ENCODE measurements at regions not wholly inside any gene's neighbourhood (a gene's known extent, or its start where the extent isn't known, plus 50 kb on each side); places are given as distances from the start of the nearest gene placed in this dataset.

DNA sequence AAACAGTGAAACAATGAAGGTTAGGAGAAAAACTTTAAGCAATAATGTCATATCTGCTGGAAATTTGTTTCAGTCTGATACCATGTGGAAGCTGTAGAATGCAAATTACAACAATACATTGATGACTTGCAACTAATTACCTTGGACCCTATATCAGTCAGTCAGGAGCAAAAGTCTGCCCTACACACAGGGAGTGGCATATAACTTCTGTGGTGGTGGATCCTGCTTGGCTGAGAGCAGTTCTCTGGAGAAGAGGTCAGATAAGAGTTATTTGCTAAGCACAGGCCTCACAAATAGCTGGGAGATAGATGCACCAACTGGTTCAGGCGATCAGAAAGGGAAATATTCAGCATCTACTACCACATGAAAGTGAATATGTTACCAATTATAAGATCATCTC lies 1364.6 kb upstream of the EPHA6 start:
- no peaks in the 10 kb centered on the region for H3K4me1 ChIP-seq (ENCODE audit: control insufficient read depth in 1 of 2, insufficient read depth in 2 of 2, low read length in 2 of 2)
- no peaks in the 10 kb centered on the region for H3K36me3 ChIP-seq (ENCODE audit: control insufficient read depth in 1 of 2, insufficient read depth in 2 of 2, low read length in 2 of 2)
- no peak overlapping the region for H3K27ac ChIP-seq (ENCODE audit: low read length)
- H3K27me3 ChIP-seq (ENCODE audit: low read depth, low read length), result no peaks in the 10 kb centered on the region
- no peak overlapping the region for H3K4me3 ChIP-seq (ENCODE audit: low read depth in 1 of 2, low read length in 2 of 2)
- H3K9me3 ChIP-seq (ENCODE audit: control insufficient read depth in 1 of 2, low read length in 2 of 2), result no peaks in the 10 kb centered on the region

DNA sequence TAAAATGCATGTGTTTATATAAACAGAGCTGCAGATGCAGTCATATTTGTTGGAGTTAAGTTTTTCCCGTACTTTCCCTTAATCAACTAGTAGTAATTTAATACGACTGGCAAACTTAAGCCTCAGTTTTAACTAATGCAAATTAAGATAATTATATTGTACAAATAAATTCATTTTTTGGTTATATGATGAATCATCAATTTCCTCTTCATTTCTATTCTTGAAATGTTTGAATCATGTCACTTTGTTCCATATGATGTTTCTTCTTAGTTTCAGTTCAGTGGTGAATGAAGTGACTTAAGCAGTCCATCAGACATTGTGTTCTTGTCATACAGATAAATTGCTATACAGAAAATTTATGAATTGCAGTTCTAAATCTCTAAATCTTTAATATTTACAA lies 1361.2 kb upstream of the EPHA6 start:
- no peaks in the 10 kb centered on the region for H3K9me3 ChIP-seq (ENCODE audit: control insufficient read depth in 1 of 2, low read length in 2 of 2)
- no peaks in the 10 kb centered on the region for H3K4me1 ChIP-seq (ENCODE audit: control insufficient read depth in 1 of 2, insufficient read depth in 2 of 2, low read length in 2 of 2)
- H3K27me3 ChIP-seq (ENCODE audit: low read depth, low read length), result no peaks in the 10 kb centered on the region
- H3K36me3 ChIP-seq (ENCODE audit: control insufficient read depth in 1 of 2, insufficient read depth in 2 of 2, low read length in 2 of 2), result no peaks in the 10 kb centered on the region
- no peak overlapping the region for H3K4me3 ChIP-seq (ENCODE audit: low read depth in 1 of 2, low read length in 2 of 2)
- no peak overlapping the region for H3K27ac ChIP-seq (ENCODE audit: low read length)

DNA sequence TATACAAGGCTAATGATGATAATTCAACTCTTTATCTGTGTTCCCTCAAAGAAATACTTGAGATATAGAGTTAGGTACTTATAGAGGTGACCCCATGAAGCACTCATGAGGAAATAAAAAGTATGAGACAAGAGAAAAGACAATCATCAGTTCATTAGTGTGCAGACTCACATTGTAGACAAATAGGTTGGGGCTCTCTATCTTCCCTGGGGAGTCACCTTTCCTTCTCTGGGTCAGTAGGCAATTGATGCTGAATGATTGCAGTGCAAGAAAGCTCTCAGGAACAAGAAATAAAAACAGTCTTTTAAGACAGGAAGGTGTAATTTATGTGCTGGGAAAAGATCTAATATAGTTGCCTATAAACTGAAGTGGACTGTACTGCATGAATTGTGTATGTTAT lies 1357.6 kb upstream of the EPHA6 start:
- Histone ChIP-seq H3K36me3 (ENCODE audit: control insufficient read depth in 1 of 2, insufficient read depth in 2 of 2, low read length in 2 of 2) (no peaks in the 10 kb centered on the region), H3K9me3 (ENCODE audit: control insufficient read depth in 1 of 2, low read length in 2 of 2) (no peaks in the 10 kb centered on the region), H3K4me3 (ENCODE audit: low read depth in 1 of 2, low read length in 2 of 2) (no peak overlapping the region), H3K4me1 (ENCODE audit: control insufficient read depth in 1 of 2, insufficient read depth in 2 of 2, low read length in 2 of 2) (no peaks in the 10 kb centered on the region), H3K27ac (ENCODE audit: low read length) (no peak overlapping the region), H3K27me3 (ENCODE audit: low read depth, low read length) (no peaks in the 10 kb centered on the region)

DNA sequence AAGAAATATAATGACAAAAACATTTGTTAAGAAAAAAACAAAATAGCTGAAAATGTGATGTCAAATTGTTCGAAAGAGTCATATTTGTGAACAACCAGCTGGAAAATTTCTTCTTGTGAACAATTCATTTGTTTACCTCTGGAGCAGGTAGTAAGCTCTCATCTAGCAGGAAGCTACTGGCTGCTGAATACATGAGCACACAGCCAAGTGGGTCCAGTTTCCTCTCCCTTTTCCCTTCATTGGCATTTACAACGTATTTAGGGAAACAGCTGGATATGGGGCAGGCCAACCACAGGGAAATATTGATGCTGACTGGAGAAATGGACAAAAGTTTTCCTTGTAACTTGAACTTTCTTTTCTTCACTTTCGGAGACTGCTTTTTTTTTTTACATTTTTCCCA lies 1354.7 kb upstream of the EPHA6 start:
- H3K4me3 ChIP-seq (ENCODE audit: low read depth in 1 of 2, low read length in 2 of 2), result no peak overlapping the region
- H3K9me3 ChIP-seq (ENCODE audit: control insufficient read depth in 1 of 2, low read length in 2 of 2), result no peaks in the 10 kb centered on the region
- no peaks in the 10 kb centered on the region for H3K27me3 ChIP-seq (ENCODE audit: low read depth, low read length)
- H3K4me1 ChIP-seq (ENCODE audit: control insufficient read depth in 1 of 2, insufficient read depth in 2 of 2, low read length in 2 of 2), result no peaks in the 10 kb centered on the region
- no peak overlapping the region for H3K27ac ChIP-seq (ENCODE audit: low read length)
- H3K36me3 ChIP-seq (ENCODE audit: control insufficient read depth in 1 of 2, insufficient read depth in 2 of 2, low read length in 2 of 2), result no peaks in the 10 kb centered on the region

DNA sequence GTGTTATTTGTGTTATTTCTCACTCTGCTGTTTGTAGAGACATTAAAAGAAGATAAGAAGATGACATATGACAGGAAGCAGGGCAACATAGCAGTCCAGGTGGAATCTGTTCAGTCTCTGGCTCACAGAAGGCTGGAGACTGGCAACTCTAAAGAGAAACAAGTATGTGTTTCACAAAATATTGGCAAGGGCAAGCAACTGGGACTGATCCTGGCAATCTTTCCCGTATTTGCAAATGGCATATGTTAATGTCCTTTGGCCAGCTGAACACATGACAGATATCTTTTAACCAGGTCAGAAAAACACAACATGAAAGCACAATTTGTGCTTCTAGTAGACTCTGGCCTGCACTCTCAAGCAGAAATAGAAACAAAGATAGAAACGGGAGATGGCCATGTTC lies 1354.1 kb upstream of the EPHA6 start:
- H3K27me3 ChIP-seq (ENCODE audit: low read depth, low read length), result no peaks in the 10 kb centered on the region
- H3K9me3 ChIP-seq (ENCODE audit: control insufficient read depth in 1 of 2, low read length in 2 of 2), result no peaks in the 10 kb centered on the region
- no peak overlapping the region for H3K27ac ChIP-seq (ENCODE audit: low read length)
- no peaks in the 10 kb centered on the region for H3K4me1 ChIP-seq (ENCODE audit: control insufficient read depth in 1 of 2, insufficient read depth in 2 of 2, low read length in 2 of 2)
- no peaks in the 10 kb centered on the region for H3K36me3 ChIP-seq (ENCODE audit: control insufficient read depth in 1 of 2, insufficient read depth in 2 of 2, low read length in 2 of 2)
- H3K4me3 ChIP-seq (ENCODE audit: low read depth in 1 of 2, low read length in 2 of 2), result no peak overlapping the region

DNA sequence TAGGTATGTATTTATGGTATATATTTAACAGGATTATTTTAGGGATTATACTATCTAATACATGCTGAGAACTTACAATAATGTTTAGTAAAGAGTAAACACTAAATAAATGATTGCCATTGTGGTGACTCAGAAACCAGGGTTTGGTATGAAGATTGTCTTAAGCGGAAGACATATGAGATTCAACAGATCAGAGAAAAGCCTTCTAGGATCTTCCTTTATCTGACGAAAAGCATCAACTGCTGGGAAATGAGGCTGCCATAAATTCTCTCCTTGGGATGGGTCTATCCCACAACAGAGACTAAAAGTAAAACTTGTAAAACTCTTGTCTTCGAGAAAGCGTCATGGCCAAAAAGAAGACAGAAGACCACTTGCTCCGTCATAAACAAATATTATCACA lies 1352.2 kb upstream of the EPHA6 start:
- Histone ChIP-seq H3K36me3 (ENCODE audit: control insufficient read depth in 1 of 2, insufficient read depth in 2 of 2, low read length in 2 of 2) (no peaks in the 10 kb centered on the region), H3K4me1 (ENCODE audit: control insufficient read depth in 1 of 2, insufficient read depth in 2 of 2, low read length in 2 of 2) (no peaks in the 10 kb centered on the region), H3K27ac (ENCODE audit: low read length) (no peak overlapping the region), H3K27me3 (ENCODE audit: low read depth, low read length) (no peaks in the 10 kb centered on the region), H3K4me3 (ENCODE audit: low read depth in 1 of 2, low read length in 2 of 2) (no peak overlapping the region), H3K9me3 (ENCODE audit: control insufficient read depth in 1 of 2, low read length in 2 of 2) (no peaks in the 10 kb centered on the region)

DNA sequence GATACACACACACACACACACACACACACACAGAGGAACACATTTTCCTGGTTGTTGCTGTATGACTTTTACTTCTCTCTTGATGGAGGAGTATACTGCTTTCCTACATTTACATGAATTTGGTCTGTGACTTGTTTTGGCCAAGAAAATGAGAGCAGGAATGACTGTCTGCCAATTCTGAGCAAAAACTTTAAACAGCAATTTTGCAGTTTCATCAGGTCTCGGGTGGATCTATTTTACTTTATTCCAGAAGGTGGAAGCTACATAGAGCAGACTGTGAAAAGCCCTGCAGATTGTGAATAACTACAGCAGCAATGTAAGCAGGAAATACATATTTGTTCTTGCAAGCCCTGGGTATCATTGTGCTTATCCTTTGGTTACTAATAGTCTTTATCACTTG lies 1350.0 kb upstream of the EPHA6 start:
- Histone ChIP-seq H3K4me1 (ENCODE audit: control insufficient read depth in 1 of 2, insufficient read depth in 2 of 2, low read length in 2 of 2) (no peaks in the 10 kb centered on the region), H3K27me3 (ENCODE audit: low read depth, low read length) (no peaks in the 10 kb centered on the region), H3K9me3 (ENCODE audit: control insufficient read depth in 1 of 2, low read length in 2 of 2) (no peaks in the 10 kb centered on the region), H3K27ac (ENCODE audit: low read length) (no peak overlapping the region), H3K36me3 (ENCODE audit: control insufficient read depth in 1 of 2, insufficient read depth in 2 of 2, low read length in 2 of 2) (no peaks in the 10 kb centered on the region), H3K4me3 (ENCODE audit: low read depth in 1 of 2, low read length in 2 of 2) (no peak overlapping the region)

DNA sequence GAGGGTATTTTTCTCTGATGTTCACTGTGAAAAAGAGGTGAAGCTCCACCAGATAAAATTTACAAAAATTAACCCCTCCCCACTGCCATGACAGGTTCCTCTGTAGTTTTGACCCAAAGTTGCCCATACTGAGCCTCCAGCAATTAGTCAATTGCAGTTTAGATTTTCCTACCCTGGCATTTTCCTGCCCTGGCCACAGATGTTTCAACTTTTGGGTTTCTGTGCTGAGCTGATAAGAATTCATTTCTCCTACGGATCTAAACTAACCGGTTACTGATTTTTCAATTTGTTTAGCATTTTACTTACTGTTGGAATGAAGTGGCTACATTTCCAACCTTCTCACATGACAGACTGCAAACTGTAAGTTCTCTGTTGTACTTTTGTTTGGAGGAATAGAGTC lies 1346.1 kb upstream of the EPHA6 start:
- H3K4me1 ChIP-seq (ENCODE audit: control insufficient read depth in 1 of 2, insufficient read depth in 2 of 2, low read length in 2 of 2), result no peaks in the 10 kb centered on the region
- no peaks in the 10 kb centered on the region for H3K36me3 ChIP-seq (ENCODE audit: control insufficient read depth in 1 of 2, insufficient read depth in 2 of 2, low read length in 2 of 2)
- H3K9me3 ChIP-seq (ENCODE audit: control insufficient read depth in 1 of 2, low read length in 2 of 2), result no peaks in the 10 kb centered on the region
- no peaks in the 10 kb centered on the region for H3K27me3 ChIP-seq (ENCODE audit: low read depth, low read length)
- no peak overlapping the region for H3K27ac ChIP-seq (ENCODE audit: low read length)
- H3K4me3 ChIP-seq (ENCODE audit: low read depth in 1 of 2, low read length in 2 of 2), result no peak overlapping the region

DNA sequence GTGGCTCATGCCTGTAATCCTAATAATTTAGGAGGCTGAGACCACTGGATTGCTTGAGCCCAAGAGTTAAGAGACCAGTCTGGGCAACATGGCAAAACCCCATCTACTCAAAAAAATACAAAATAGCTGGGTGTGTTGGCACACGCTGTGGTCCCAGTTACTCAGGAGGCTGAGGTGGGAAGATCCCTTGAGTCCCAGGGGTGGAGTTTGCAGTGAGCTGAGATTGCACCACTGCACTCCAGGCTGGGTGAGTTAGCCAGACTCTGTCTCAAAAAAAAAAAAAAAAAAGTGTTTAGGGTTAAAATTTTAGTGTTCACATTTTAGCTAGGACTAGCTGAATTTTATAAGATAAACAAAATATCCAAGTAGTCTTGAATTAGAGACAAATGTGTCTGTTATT lies 1340.1 kb upstream of the EPHA6 start:
- Histone ChIP-seq H3K27me3 (ENCODE audit: low read depth, low read length) (no peaks in the 10 kb centered on the region), H3K27ac (ENCODE audit: low read length) (no peak overlapping the region), H3K4me3 (ENCODE audit: low read depth in 1 of 2, low read length in 2 of 2) (no peak overlapping the region), H3K9me3 (ENCODE audit: control insufficient read depth in 1 of 2, low read length in 2 of 2) (no peaks in the 10 kb centered on the region), H3K4me1 (ENCODE audit: control insufficient read depth in 1 of 2, insufficient read depth in 2 of 2, low read length in 2 of 2) (no peaks in the 10 kb centered on the region), H3K36me3 (ENCODE audit: control insufficient read depth in 1 of 2, insufficient read depth in 2 of 2, low read length in 2 of 2) (no peaks in the 10 kb centered on the region)

DNA sequence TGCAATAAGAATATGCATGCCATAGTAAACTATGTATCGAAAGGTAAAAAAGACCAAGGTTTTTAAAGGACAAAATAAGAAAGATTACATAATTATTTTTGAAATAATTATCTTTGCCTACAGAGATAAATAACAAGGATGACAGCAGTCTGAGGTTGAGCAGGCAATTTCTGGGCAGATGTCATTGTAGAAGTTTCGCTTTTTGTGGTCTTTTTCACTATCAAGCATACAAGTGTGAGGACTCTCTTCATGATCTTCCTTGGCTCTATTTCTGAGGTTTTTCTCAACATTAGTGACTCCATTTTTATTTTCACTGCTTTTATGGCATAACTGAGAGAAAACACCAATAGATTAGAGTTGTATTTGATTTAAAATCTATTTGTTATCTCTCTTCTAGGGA lies 1337.9 kb upstream of the EPHA6 start:
- Histone ChIP-seq H3K27me3 (ENCODE audit: low read depth, low read length) (no peaks in the 10 kb centered on the region), H3K4me1 (ENCODE audit: control insufficient read depth in 1 of 2, insufficient read depth in 2 of 2, low read length in 2 of 2) (no peaks in the 10 kb centered on the region), H3K36me3 (ENCODE audit: control insufficient read depth in 1 of 2, insufficient read depth in 2 of 2, low read length in 2 of 2) (no peaks in the 10 kb centered on the region), H3K9me3 (ENCODE audit: control insufficient read depth in 1 of 2, low read length in 2 of 2) (no peaks in the 10 kb centered on the region), H3K27ac (ENCODE audit: low read length) (no peak overlapping the region), H3K4me3 (ENCODE audit: low read depth in 1 of 2, low read length in 2 of 2) (no peak overlapping the region)

DNA sequence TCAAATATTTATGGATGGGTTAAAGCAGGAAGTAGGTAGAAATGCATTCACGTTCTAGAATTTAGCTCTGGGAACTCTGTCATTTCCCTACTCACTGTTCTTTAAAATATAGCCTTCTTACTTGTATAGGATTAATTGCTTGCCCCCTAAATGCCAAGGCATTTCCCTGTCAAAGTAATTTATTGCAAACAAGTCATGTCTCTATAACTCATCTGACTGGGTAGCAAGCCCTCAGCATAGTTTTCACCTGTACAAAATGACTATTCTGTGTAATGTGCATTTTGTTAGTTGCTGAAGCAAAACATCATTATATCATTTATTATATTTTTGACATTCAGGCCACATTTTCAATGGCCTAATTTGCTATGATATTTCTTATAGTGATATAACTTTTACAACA lies 1308.2 kb upstream of the EPHA6 start:
- Histone ChIP-seq H3K9me3 (ENCODE audit: control insufficient read depth in 1 of 2, low read length in 2 of 2) (no peaks in the 10 kb centered on the region), H3K4me3 (ENCODE audit: low read depth in 1 of 2, low read length in 2 of 2) (no peak overlapping the region), H3K4me1 (ENCODE audit: control insufficient read depth in 1 of 2, insufficient read depth in 2 of 2, low read length in 2 of 2) (no peaks in the 10 kb centered on the region), H3K36me3 (ENCODE audit: control insufficient read depth in 1 of 2, insufficient read depth in 2 of 2, low read length in 2 of 2) (no peaks in the 10 kb centered on the region), H3K27ac (ENCODE audit: low read length) (no peak overlapping the region), H3K27me3 (ENCODE audit: low read depth, low read length) (no peaks in the 10 kb centered on the region)

DNA sequence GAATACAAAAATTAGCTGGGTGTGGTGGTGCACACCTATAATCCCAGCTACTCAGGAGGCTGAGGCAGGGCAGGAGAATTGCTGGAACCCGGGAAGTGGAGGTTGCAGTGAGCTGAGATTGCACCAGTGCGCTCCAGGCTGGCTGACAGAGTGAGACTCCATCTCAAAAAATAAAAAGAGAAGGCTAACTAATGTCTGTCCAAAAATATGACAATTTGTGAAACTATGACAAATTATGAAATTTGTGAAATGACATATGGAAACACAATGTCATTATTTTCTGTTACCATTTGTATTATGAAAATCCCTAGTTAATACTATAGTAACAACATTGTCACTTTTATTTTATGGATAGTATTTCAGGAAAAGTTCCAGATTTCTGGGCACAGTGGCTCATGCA lies 1306.3 kb upstream of the EPHA6 start:
- H3K4me1 ChIP-seq (ENCODE audit: control insufficient read depth in 1 of 2, insufficient read depth in 2 of 2, low read length in 2 of 2), result no peaks in the 10 kb centered on the region
- no peaks in the 10 kb centered on the region for H3K36me3 ChIP-seq (ENCODE audit: control insufficient read depth in 1 of 2, insufficient read depth in 2 of 2, low read length in 2 of 2)
- no peak overlapping the region for H3K4me3 ChIP-seq (ENCODE audit: low read depth in 1 of 2, low read length in 2 of 2)
- H3K27me3 ChIP-seq (ENCODE audit: low read depth, low read length), result no peaks in the 10 kb centered on the region
- no peak overlapping the region for H3K27ac ChIP-seq (ENCODE audit: low read length)
- no peaks in the 10 kb centered on the region for H3K9me3 ChIP-seq (ENCODE audit: control insufficient read depth in 1 of 2, low read length in 2 of 2)
